ENCODE measurements at regions not wholly inside any gene's neighbourhood (a gene's known extent, or its start where the extent isn't known, plus 50 kb on each side); places are given as distances from the start of the nearest gene placed in this dataset.

DNA sequence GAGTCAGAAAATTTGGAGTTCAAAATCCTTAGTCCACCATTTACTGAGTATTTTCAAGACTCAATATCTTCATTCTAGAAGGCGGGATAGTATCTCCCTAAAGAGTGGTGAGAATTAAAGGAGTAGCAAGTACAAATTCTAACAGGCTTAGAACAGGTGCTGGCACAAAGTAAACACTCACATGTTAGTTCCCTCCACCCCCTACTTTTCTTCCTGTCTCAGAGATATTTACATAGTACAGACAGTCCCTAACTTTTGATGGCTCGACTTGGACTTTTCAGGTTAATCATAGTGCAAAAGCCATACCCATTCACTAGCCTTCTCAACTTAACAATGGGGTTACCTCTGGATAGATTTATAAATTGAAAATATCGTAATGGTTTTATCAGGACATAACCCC is 476.2 kb upstream of the RASGRP1 start:
- no peaks in the 10 kb centered on the region for H3K36me3 ChIP-seq (ENCODE audit: insufficient read depth, low read length)
- H3K27me3 ChIP-seq (ENCODE audit: insufficient read depth, low read length), result no peaks in the 10 kb centered on the region
- no peak overlapping the region for H3K4me3 ChIP-seq (ENCODE audit: low read depth, low read length, poor library complexity, severe bottlenecking)
- H3K9me2 ChIP-seq (ENCODE audit: low read depth, low read length), result no peaks in the 10 kb centered on the region
- TF ChIP-seq, protein P1, sequence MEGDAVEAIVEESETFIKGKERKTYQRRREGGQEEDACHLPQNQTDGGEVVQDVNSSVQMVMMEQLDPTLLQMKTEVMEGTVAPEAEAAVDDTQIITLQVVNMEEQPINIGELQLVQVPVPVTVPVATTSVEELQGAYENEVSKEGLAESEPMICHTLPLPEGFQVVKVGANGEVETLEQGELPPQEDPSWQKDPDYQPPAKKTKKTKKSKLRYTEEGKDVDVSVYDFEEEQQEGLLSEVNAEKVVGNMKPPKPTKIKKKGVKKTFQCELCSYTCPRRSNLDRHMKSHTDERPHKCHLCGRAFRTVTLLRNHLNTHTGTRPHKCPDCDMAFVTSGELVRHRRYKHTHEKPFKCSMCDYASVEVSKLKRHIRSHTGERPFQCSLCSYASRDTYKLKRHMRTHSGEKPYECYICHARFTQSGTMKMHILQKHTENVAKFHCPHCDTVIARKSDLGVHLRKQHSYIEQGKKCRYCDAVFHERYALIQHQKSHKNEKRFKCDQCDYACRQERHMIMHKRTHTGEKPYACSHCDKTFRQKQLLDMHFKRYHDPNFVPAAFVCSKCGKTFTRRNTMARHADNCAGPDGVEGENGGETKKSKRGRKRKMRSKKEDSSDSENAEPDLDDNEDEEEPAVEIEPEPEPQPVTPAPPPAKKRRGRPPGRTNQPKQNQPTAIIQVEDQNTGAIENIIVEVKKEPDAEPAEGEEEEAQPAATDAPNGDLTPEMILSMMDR (IDR thresholded peaks at IDR 0.05; ENCODE audit: low read length), result no peak
- no peak for TF ChIP-seq EZH2 (IDR thresholded peaks at IDR 0.05; ENCODE audit: borderline replicate concordance, low read length)
- no peaks in the 10 kb centered on the region for H3K79me2 ChIP-seq (ENCODE audit: insufficient read depth, low read length)
- H3K4me1 ChIP-seq (ENCODE audit: insufficient read depth, low read length, severe bottlenecking), result no peaks in the 10 kb centered on the region
- no peak overlapping the region for H3K9ac ChIP-seq (ENCODE audit: low read length)
- no peaks in the 10 kb centered on the region for H3K9me3 ChIP-seq (ENCODE audit: low read length)
- no peak overlapping the region for H2AFZ ChIP-seq (ENCODE audit: low read length)
- no peak overlapping the region for H3K27ac ChIP-seq (ENCODE audit: low read depth, low read length, poor library complexity, severe bottlenecking)
- no peaks in the 10 kb centered on the region for H4K20me1 ChIP-seq (ENCODE audit: insufficient read depth, low read length)
- no peak overlapping the region for H3K4me2 ChIP-seq (ENCODE audit: low read length)
- no peaks in the 10 kb centered on the region for H3F3A ChIP-seq (ENCODE audit: insufficient read depth, low read length)

DNA sequence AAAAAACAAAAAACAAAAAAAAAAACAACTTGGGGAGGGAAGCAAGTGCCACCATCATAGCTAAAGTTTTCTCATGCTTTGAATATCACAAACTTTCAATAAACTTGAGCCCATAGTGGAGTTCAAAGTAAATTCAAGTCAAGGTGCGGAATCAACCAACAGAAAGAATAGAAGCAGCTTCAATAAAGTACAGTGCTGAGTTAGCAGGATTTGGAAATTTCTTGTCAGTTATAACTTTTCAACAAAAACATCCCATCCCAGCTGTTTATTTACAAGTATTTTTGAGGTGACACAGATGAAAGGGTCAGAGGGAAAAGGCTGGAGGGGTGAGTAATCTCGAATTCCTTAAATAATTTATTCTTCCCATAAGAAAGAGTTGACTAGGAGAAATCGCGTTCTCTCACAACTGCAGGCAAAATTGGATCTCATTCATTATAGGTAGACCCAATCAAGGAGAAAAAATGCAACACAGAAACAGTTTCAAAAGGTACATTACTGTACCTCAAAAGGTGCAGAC is 477.4 kb upstream of the RASGRP1 start:
- H3K4me3 ChIP-seq (ENCODE audit: low read depth, low read length, poor library complexity, severe bottlenecking), result no peak overlapping the region

DNA sequence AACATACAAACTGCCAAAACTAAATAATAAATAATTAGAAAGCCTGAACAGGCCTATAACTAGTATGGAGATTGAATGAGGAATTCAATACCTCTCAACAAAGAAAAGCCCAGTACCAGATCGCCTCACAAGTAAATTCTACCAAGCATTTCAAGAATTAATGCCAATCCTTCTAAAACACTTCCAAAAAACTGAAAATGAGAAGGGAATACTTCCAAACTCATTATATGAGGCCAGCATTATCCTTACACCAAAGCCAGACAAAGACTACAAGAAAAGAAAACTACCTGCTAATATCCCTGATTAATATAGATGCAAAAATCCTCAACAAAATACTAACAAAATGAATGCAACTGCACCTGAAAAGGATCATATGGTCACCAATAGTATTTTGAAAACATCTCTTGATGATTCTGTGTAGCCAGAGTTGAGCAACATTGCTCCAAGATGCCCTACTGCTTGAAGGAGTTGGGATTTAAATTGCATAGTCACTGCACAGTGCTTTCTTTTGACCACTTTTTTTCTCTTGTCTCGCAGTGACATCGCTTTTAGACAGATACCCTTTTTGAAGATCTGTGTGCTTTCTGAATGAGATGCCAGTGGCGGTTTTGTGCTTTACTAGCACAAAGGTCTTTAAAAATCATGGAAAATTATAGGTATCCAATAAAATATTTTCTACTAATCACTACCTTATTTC is 487.2 kb upstream of the RASGRP1 start:
- H3K4me3 ChIP-seq (ENCODE audit: low read depth, low read length, poor library complexity, severe bottlenecking), result no peak overlapping the region
- H3K36me3 ChIP-seq (ENCODE audit: insufficient read depth, low read length), result no peaks in the 10 kb centered on the region
- H4K20me1 ChIP-seq (ENCODE audit: insufficient read depth, low read length), result no peaks in the 10 kb centered on the region
- H3K27me3 ChIP-seq (ENCODE audit: insufficient read depth, low read length), result no peaks in the 10 kb centered on the region
- no peaks in the 10 kb centered on the region for H3K9me2 ChIP-seq (ENCODE audit: low read depth, low read length)
- H3K9ac ChIP-seq (ENCODE audit: low read length), result no peak overlapping the region
- no peak overlapping the region for H3K27ac ChIP-seq (ENCODE audit: low read depth, low read length, poor library complexity, severe bottlenecking)
- H3K9me3 ChIP-seq (ENCODE audit: low read length), result peaks cover 5% of the 10 kb centered on the region; the same call in 1 of the 2 replicates
- H3K79me2 ChIP-seq (ENCODE audit: insufficient read depth, low read length), result no peaks in the 10 kb centered on the region
- H3F3A ChIP-seq (ENCODE audit: insufficient read depth, low read length), result no peaks in the 10 kb centered on the region
- no peak overlapping the region for H3K4me2 ChIP-seq (ENCODE audit: low read length)
- H2AFZ ChIP-seq (ENCODE audit: low read length), result no peak overlapping the region
- TF ChIP-seq EZH2 (IDR thresholded peaks at IDR 0.05; ENCODE audit: borderline replicate concordance, low read length), result no peak
- TF ChIP-seq, protein P1 (IDR thresholded peaks at IDR 0.05; ENCODE audit: low read length), result no peak
- H3K4me1 ChIP-seq (ENCODE audit: insufficient read depth, low read length, severe bottlenecking), result no peaks in the 10 kb centered on the region

More for the DNA sequence above, 477.4 kb upstream of the RASGRP1 start:
- no peaks in the 10 kb centered on the region for H3K4me1 ChIP-seq (ENCODE audit: insufficient read depth, low read length, severe bottlenecking)
- TF ChIP-seq EZH2 (IDR thresholded peaks at IDR 0.05; ENCODE audit: borderline replicate concordance, low read length), result no peak
- TF ChIP-seq, protein P1 (IDR thresholded peaks at IDR 0.05; ENCODE audit: low read length), result no peak
- H3K9me2 ChIP-seq (ENCODE audit: low read depth, low read length), result no peaks in the 10 kb centered on the region
- no peaks in the 10 kb centered on the region for H4K20me1 ChIP-seq (ENCODE audit: insufficient read depth, low read length)
- no peaks in the 10 kb centered on the region for H3K9me3 ChIP-seq (ENCODE audit: low read length)
- H2AFZ ChIP-seq (ENCODE audit: low read length), result no peak overlapping the region
- no peaks in the 10 kb centered on the region for H3K36me3 ChIP-seq (ENCODE audit: insufficient read depth, low read length)
- no peaks in the 10 kb centered on the region for H3F3A ChIP-seq (ENCODE audit: insufficient read depth, low read length)
- H3K27me3 ChIP-seq (ENCODE audit: insufficient read depth, low read length), result no peaks in the 10 kb centered on the region
- H3K27ac ChIP-seq (ENCODE audit: low read depth, low read length, poor library complexity, severe bottlenecking), result no peak overlapping the region
- no peak overlapping the region for H3K9ac ChIP-seq (ENCODE audit: low read length)
- no peak overlapping the region for H3K4me2 ChIP-seq (ENCODE audit: low read length)
- H3K79me2 ChIP-seq (ENCODE audit: insufficient read depth, low read length), result no peaks in the 10 kb centered on the region
